CD4-positive, CD25-positive, alpha-beta regulatory T cell (primary cell): ENCODE measurements at regions not wholly inside any gene's neighbourhood (a gene's known extent, or its start where the extent isn't known, plus 50 kb on each side); places are given as distances from the start of the nearest gene placed in this dataset.

ENCODE experiments used
- ATAC-seq, 2 donors: fragments of 150-1000 bp; cut with Tn5 transposase; one replicate each; pipeline ENCODE4 v1.10.0; 2021; ENCODE audit warnings: low read depth in 2 of 2, moderate number of reproducible peaks in 2 of 2, moderate library complexity in 1 of 2
- DNase-seq, 3 donors: peaks; one replicate each; pipeline versions ENCODE4 v3.0.0 to v3.0.0-alpha.2; 2012 to 2022; ENCODE audit warnings: mixed read lengths in 1 of 3
- H3K27ac ChIP-seq: one replicate; pipeline ENCODE4 v1.7.0; 2013; ENCODE audit warnings: mild to moderate bottlenecking, low read length; ENCODE audit not compliant: insufficient read depth, poor library complexity, severe bottlenecking
- H3K27me3 ChIP-seq: one replicate; pipeline ENCODE4 v1.7.0; 2013; ENCODE audit warnings: low read length; ENCODE audit not compliant: control insufficient read depth, insufficient read depth
- H3K36me3 ChIP-seq: one replicate; pipeline ENCODE4 v1.7.0; 2013; ENCODE audit warnings: mild to moderate bottlenecking, low read length, moderate library complexity; ENCODE audit not compliant: control insufficient read depth, insufficient read depth
- H3K4me1 ChIP-seq: 2 replicates; pipeline ENCODE4 v1.7.0; 2013; ENCODE audit warnings: mild to moderate bottlenecking, low read length; ENCODE audit not compliant: insufficient read depth, control insufficient read depth, poor library complexity, severe bottlenecking
- H3K4me3 ChIP-seq: one replicate; pipeline ENCODE4 v1.7.0; 2013; ENCODE audit warnings: low read depth, mild to moderate bottlenecking, low read length, moderate library complexity
- H3K9me3 ChIP-seq, 2 experiments: 1 replicate in 1 of 2; 2 replicates in 1 of 2; pipeline ENCODE4 v1.7.0; 2013; ENCODE audit warnings: low read length in 2 of 2, mild to moderate bottlenecking in 1 of 2, moderate library complexity in 1 of 2; ENCODE audit not compliant: control insufficient read depth in 2 of 2
- H3K27ac Mint-ChIP-seq, 3 donors: one replicate each; pipeline ENCODE4 v1.8.0; 2020 to 2022; ENCODE audit warnings: mild to moderate bottlenecking in 3 of 3, mixed read lengths in 3 of 3, moderate library complexity in 2 of 3
- H3K27me3 Mint-ChIP-seq: one replicate; pipeline ENCODE4 v1.8.0; 2022; ENCODE audit warnings: mild to moderate bottlenecking, mixed read lengths
- H3K36me3 Mint-ChIP-seq: one replicate; pipeline ENCODE4 v1.8.0; 2020; ENCODE audit warnings: mixed read lengths
- H3K4me1 Mint-ChIP-seq, 4 donors: one replicate each; pipeline ENCODE4 v1.8.0; 2020 to 2022; ENCODE audit warnings: mixed read lengths in 4 of 4, mild to moderate bottlenecking in 1 of 4
- H3K4me3 Mint-ChIP-seq, 4 donors: one replicate each; pipeline ENCODE4 v1.8.0; 2020 to 2022; ENCODE audit warnings: mild to moderate bottlenecking in 4 of 4, mixed read lengths in 4 of 4, moderate library complexity in 3 of 4
- H3K9me3 Mint-ChIP-seq, 7 donors: one replicate each; pipeline ENCODE4 v1.8.0; 2020 to 2022; ENCODE audit warnings: mixed read lengths in 7 of 7, mild to moderate bottlenecking in 3 of 7, moderate library complexity in 2 of 7

DNA sequence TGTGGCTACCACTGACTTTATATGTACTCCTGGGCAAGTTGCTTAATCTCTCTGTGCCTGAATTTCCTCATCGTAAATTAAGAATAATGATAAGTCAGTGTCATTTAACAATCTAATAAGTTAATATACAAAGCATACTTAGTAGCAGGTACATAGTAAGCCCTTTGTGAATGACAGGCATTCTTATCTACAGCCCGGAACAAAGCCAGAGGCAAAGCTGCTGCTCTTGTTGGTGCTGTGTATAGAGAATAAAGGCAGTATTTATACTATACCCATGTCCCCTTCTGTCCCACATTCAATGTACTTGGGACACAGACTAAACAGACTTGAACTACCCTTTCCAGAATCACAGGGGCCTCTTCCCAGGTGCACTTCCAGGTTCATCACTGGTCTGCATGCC, 229.7 kb upstream of the NCAM1 start:
- no peak overlapping the region for H3K27ac Mint-ChIP-seq
- no peak for ATAC-seq

DNA sequence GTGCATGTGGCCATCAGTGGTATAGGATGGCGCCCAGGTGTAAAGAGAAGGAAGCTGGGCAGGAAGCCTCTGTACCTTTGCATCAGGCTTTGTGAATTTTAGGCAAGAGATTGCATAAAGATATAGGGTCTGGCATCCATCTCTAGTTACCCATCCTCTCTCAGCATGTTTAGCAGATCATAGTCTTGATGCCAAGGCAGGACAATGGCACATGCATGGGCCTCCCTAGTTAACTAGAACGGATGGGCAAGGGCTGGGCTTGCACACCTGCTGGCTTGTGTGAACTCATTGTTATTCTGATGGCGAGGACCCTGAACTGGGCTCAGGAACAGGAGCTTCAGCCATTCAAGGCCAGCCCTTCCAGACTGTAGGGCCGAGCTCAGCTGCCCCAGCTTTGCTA, 229.2 kb upstream of the NCAM1 start:
- ATAC-seq: no peak
- H3K27ac ChIP-seq: no peak overlapping the region
- Mint-ChIP-seq H3K9me3 (peaks cover 0 to 2% (median 0%) of the 10 kb centered on the region in 7 donors), H3K27ac (no peak overlapping the region), H3K27me3 (peaks cover 4% of the 10 kb centered on the region), H3K4me3 (no peak overlapping the region), H3K36me3 (no peaks in the 10 kb centered on the region), H3K4me1 (no peaks in the 10 kb centered on the region)
- no peak overlapping the region for H3K4me3 ChIP-seq
- no peaks in the 10 kb centered on the region for H3K27me3 ChIP-seq
- H3K36me3 ChIP-seq: no peaks in the 10 kb centered on the region
- no peaks in the 10 kb centered on the region for H3K9me3 ChIP-seq
- H3K4me1 ChIP-seq: no peaks in the 10 kb centered on the region
- DNase-seq: no peak

More for the DNA sequence above, 229.7 kb upstream of the NCAM1 start:
- Histone ChIP-seq H3K27me3 (no peaks in the 10 kb centered on the region), H3K9me3 (no peaks in the 10 kb centered on the region), H3K4me3 (no peak overlapping the region), H3K27ac (no peak overlapping the region), H3K4me1 (no peaks in the 10 kb centered on the region), H3K36me3 (no peaks in the 10 kb centered on the region)
- Mint-ChIP-seq H3K4me1 (no peaks in the 10 kb centered on the region), H3K4me3 (no peak overlapping the region), H3K9me3 (peaks cover 0 to 2% (median 0%) of the 10 kb centered on the region in 7 donors), H3K36me3 (no peaks in the 10 kb centered on the region), H3K27me3 (peaks cover 4% of the 10 kb centered on the region)
- DNase-seq: no peak

GRCh38 chr11:112734207-112734606, 227.0 kb upstream of the NCAM1 start:
- Histone ChIP-seq H3K27me3 (no peaks in the 10 kb centered on the region), H3K4me1 (no peaks in the 10 kb centered on the region), H3K36me3 (no peaks in the 10 kb centered on the region), H3K27ac (no peak overlapping the region), H3K4me3 (no peak overlapping the region), H3K9me3 (no peaks in the 10 kb centered on the region)
- Mint-ChIP-seq H3K9me3 (peaks cover 0 to 2% (median 0%) of the 10 kb centered on the region in 7 donors), H3K4me3 (no peak overlapping the region), H3K36me3 (no peaks in the 10 kb centered on the region), H3K27me3 (peaks cover 4% of the 10 kb centered on the region), H3K4me1 (no peaks in the 10 kb centered on the region), H3K27ac (no peak overlapping the region)
- ATAC-seq: no peak
- DNase-seq: no peak

GRCh38 chr11:112735470-112735869, 225.8 kb upstream of the NCAM1 start:
- no peaks in the 10 kb centered on the region for H3K27me3 ChIP-seq
- DNase-seq (no peak), ATAC-seq (no peak)
- Mint-ChIP-seq H3K27ac (no peak overlapping the region), H3K9me3 (peaks cover 0 to 2% (median 0%) of the 10 kb centered on the region in 7 donors), H3K27me3 (peaks cover 4% of the 10 kb centered on the region), H3K4me1 (no peaks in the 10 kb centered on the region), H3K4me3 (no peak overlapping the region), H3K36me3 (no peaks in the 10 kb centered on the region)
- no peaks in the 10 kb centered on the region for H3K9me3 ChIP-seq
- H3K27ac ChIP-seq: no peak overlapping the region
- no peak overlapping the region for H3K4me3 ChIP-seq
- H3K36me3 ChIP-seq: no peaks in the 10 kb centered on the region
- no peaks in the 10 kb centered on the region for H3K4me1 ChIP-seq

DNA sequence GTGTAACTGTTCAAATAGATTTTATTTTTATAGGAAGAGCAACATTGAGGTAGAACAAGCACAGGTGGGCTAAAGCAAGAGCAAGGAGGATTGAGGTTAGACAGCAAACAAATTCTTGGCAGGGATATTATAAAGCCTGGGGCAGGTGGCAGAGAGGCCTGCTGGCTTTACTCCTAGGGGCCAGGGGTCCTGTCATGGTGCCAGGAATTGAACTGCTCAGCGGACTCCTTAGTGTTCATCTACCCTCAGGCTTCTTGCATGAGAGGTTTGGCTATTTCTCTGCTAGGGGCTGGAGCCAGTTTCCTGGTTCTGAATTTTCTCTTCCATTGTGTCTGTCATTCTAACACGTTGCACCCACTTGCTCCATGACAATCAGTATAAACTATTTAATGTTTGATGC, 217.2 kb upstream of the NCAM1 start:
- no peak overlapping the region for H3K27ac ChIP-seq
- Mint-ChIP-seq H3K27ac (no peak overlapping the region), H3K9me3 (peaks cover 0 to 6% (median 0%) of the 10 kb centered on the region in 7 donors), H3K27me3 (no peaks in the 10 kb centered on the region), H3K4me3 (no peak overlapping the region), H3K4me1 (no peaks in the 10 kb centered on the region), H3K36me3 (no peaks in the 10 kb centered on the region)
- no peak for DNase-seq
- ATAC-seq: no peak
- no peak overlapping the region for H3K4me3 ChIP-seq
- peaks cover 1% of the 10 kb centered on the region for H3K27me3 ChIP-seq
- no peaks in the 10 kb centered on the region for H3K36me3 ChIP-seq
- H3K4me1 ChIP-seq: no peaks in the 10 kb centered on the region
- no peaks in the 10 kb centered on the region for H3K9me3 ChIP-seq

DNA sequence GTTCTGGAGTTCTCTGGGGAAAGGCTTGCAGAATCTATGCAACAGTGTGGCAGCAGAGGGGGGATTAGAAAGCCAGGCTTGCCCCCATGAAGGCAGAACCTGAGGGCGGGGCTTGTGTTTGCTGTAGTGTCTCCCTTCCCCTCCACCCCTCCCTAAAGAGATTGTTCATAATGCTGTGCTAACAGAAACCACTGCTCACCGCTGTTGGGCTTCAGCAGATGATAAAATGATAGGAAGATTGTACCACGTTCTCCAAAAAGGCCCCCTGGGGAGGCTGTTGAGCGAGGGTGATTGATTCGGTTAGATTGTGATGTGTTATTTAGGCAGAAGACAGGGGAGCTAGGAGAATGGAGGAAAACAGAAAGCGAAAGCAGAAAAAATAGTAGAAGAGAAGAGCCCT, 215.2 kb upstream of the NCAM1 start:
- H3K36me3 Mint-ChIP-seq: no peaks in the 10 kb centered on the region
- Histone ChIP-seq H3K36me3 (no peaks in the 10 kb centered on the region), H3K4me3 (no peak overlapping the region), H3K27me3 (peaks cover 1% of the 10 kb centered on the region), H3K9me3 (no peaks in the 10 kb centered on the region), H3K4me1 (no peaks in the 10 kb centered on the region), H3K27ac (no peak overlapping the region)
- no peak overlapping the region for H3K4me3 Mint-ChIP-seq
- no peaks in the 10 kb centered on the region for H3K27me3 Mint-ChIP-seq
- H3K4me1 Mint-ChIP-seq: no peaks in the 10 kb centered on the region
- ATAC-seq (no peak), DNase-seq (no peak)
- no peak overlapping the region for H3K27ac Mint-ChIP-seq
- peaks cover 0 to 6% (median 0%) of the 10 kb centered on the region in 7 donors for H3K9me3 Mint-ChIP-seq

- Mint-ChIP-seq H3K27me3 (no peaks in the 10 kb centered on the region), H3K9me3 (peaks cover 0 to 6% (median 0%) of the 10 kb centered on the region in 7 donors), H3K4me1 (no peaks in the 10 kb centered on the region), H3K4me3 (no peak overlapping the region), H3K36me3 (no peaks in the 10 kb centered on the region), H3K27ac (no peak overlapping the region)
- H3K4me3 ChIP-seq: no peak overlapping the region
- no peaks in the 10 kb centered on the region for H3K4me1 ChIP-seq
- ATAC-seq (no peak), DNase-seq (no peak)
- H3K9me3 ChIP-seq: no peaks in the 10 kb centered on the region
- peaks cover 1% of the 10 kb centered on the region for H3K27me3 ChIP-seq
- no peaks in the 10 kb centered on the region for H3K36me3 ChIP-seq
- H3K27ac ChIP-seq: no peak overlapping the region
Measured at GRCh38 chr11:112748252-112748651, 213.0 kb upstream of the NCAM1 start.

DNA sequence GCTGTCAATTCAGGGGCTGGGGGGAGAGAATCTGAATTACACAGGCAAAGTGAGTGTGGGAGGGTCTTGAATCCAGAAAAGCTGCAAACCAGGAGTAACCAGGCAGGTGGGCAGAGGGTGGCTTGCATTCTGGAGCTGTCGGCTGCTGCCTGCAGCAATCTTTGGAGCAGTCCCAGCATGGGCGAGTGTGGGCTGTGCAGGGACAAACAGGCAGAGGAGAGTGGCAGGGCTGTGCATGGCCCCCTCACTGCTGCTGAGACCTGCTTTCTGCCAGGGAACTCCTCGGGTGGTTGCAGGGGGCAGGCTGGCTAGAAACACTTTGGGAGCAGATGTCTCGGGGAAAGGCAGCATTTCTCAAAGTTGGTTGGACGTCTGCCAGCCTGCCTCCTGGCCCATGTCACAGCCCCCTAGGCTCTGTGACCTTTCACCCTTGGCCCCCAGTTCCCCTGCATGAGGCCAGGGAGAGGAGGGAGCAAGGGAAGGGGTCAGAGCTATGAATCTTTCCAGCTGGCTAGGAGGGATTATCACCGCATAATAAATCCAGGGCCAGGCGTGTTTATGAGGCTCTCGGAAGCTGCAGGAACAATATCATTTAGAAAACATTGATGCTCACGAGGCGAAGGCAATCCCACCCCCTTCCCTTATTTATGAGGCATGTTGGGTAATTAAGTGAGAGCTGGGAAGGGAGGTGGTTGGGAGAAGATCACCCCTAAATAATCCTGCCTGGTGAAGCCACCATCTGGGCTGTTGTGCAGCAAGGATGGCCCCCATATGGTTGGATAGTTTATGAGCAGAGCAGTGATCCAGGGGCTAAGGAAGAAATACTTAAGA, 212.3 kb upstream of the NCAM1 start:
- no peaks in the 10 kb centered on the region for H3K9me3 ChIP-seq
- no peaks in the 10 kb centered on the region for H3K36me3 Mint-ChIP-seq
- H3K27ac Mint-ChIP-seq: no peak overlapping the region
- no peak overlapping the region for H3K4me3 ChIP-seq
- H3K4me1 ChIP-seq: no peaks in the 10 kb centered on the region
- H3K27me3 Mint-ChIP-seq: no peaks in the 10 kb centered on the region
- peaks cover 1% of the 10 kb centered on the region for H3K27me3 ChIP-seq
- H3K27ac ChIP-seq: no peak overlapping the region
- DNase-seq (no peak), ATAC-seq (no peak)
- H3K4me3 Mint-ChIP-seq: no peak overlapping the region
- H3K4me1 Mint-ChIP-seq: no peaks in the 10 kb centered on the region
- H3K36me3 ChIP-seq: no peaks in the 10 kb centered on the region
- peaks cover 0 to 6% (median 0%) of the 10 kb centered on the region in 7 donors for H3K9me3 Mint-ChIP-seq
